Endothelial cell of umbilical vein (primary cell): ENCODE measurements at regions not wholly inside any gene's neighbourhood (a gene's known extent, or its start where the extent isn't known, plus 50 kb on each side); places are given as distances from the start of the nearest gene placed in this dataset.

Experiments
- BruUV-seq: library from RNA; stranded (reverse); fragments of 400-500 nt; replicated peaks from 2 replicates; lab custom pipeline; 2021; lab: Mats Ljungman, UMichigan
- CTCF ChIA-PET: fragments of 300-600, 350-600 bp; sonication (Branson Sonifier 250); formaldehyde crosslinking; loops from one replicate; lab custom pipeline; 2021; ENCODE audit warnings: antibody characterized with exemption, inconsistent platforms; lab: Charles Lee
- POLR2A ChIA-PET: fragments of 300-600, 350-600 bp; sonication (Branson Sonifier 250); formaldehyde crosslinking; loops from one replicate; lab custom pipeline; 2021; ENCODE audit warnings: antibody characterized with exemption, inconsistent platforms; lab: Charles Lee
- DNase-seq: peaks from one replicate; pipeline ENCODE4 v3.0.0-alpha.2; 2011; ENCODE audit warnings: low read depth, low spot score
- FAIRE-seq: peaks from 2 replicates; lab custom pipeline; 2011; peaks lifted over from hg19 to GRCh38; lab: Jason Lieb, UNC
- H2AFZ ChIP-seq: 2 replicates; pipeline ENCODE4 v1.6.0; 2012; ENCODE audit warnings: low read depth, low read length, control low read depth, inconsistent platforms
- H3K27ac ChIP-seq: 2 replicates; pipeline ENCODE4 v1.5.1; 2011; ENCODE audit warnings: low read depth, mild to moderate bottlenecking, control low read depth, low read length, moderate library complexity; ENCODE audit not compliant: insufficient read depth
- H3K27me3 ChIP-seq, 2 experiments: 2 replicates each; pipeline versions ENCODE4 v1.6.0 to v1.6.1; 2011; ENCODE audit warnings: low read length in 2 of 2, mixed read lengths in 1 of 2; ENCODE audit not compliant: control insufficient read depth in 2 of 2, insufficient read depth in 2 of 2
- H3K36me3 ChIP-seq, 2 experiments: 2 replicates in 1 of 2; 3 replicates in 1 of 2; pipeline ENCODE4 v1.5.1; 2011; ENCODE audit warnings: low read length in 2 of 2, mild to moderate bottlenecking in 1 of 2, moderate library complexity in 1 of 2; ENCODE audit not compliant: control insufficient read depth in 2 of 2, insufficient read depth in 2 of 2; ENCODE audit errors: extremely low read depth in 1 of 2
- H3K4me1 ChIP-seq: 3 replicates; pipeline ENCODE4 v1.5.1; 2011; ENCODE audit warnings: mild to moderate bottlenecking, low read length; ENCODE audit not compliant: control insufficient read depth, insufficient read depth; ENCODE audit errors: extremely low read depth
- H3K4me2 ChIP-seq: 2 replicates; pipeline ENCODE4 v1.6.1; 2011; ENCODE audit warnings: low read length, control low read depth, mixed read lengths; ENCODE audit not compliant: insufficient read depth
- H3K4me3 ChIP-seq, 3 experiments: fragments of 200-600 bp in 1 of 3; sonication (generic), shearing (Covaris generic) in 1 of 3; replicated peaks in 1 of 3; 2 replicates each; pipeline ENCODE4 v1.5.1; 2011 to 2016; ENCODE audit warnings: control low read depth in 3 of 3, low read length in 3 of 3, mild to moderate bottlenecking in 2 of 3, inconsistent platforms in 1 of 3, low read depth in 1 of 3, moderate library complexity in 1 of 3; ENCODE audit not compliant: insufficient read depth in 1 of 3
- H3K79me2 ChIP-seq: 2 replicates; pipeline ENCODE4 v1.6.0; 2012; ENCODE audit warnings: low read length, inconsistent platforms; ENCODE audit not compliant: control insufficient read depth, insufficient read depth
- H3K9ac ChIP-seq: replicated peaks from 2 replicates; pipeline ENCODE3; 2011; ENCODE audit warnings: low read length, control low read depth; ENCODE audit not compliant: insufficient read depth; ENCODE audit errors: extremely low read depth
- H3K9me1 ChIP-seq: replicated peaks from 3 replicates; pipeline ENCODE4 v1.6.0; 2011; ENCODE audit warnings: mild to moderate bottlenecking, low read length; ENCODE audit not compliant: control insufficient read depth, insufficient read depth; ENCODE audit errors: extremely low read depth
- H3K9me3 ChIP-seq: replicated peaks from 2 replicates; pipeline ENCODE4 v1.5.1; 2012; ENCODE audit warnings: low read length, inconsistent platforms; ENCODE audit not compliant: control insufficient read depth, insufficient read depth
- H4K20me1 ChIP-seq: replicated peaks from 2 replicates; pipeline ENCODE3; 2011; ENCODE audit warnings: mild to moderate bottlenecking, low read length; ENCODE audit not compliant: control insufficient read depth, insufficient read depth; ENCODE audit errors: extremely low read depth
- EZH2 ChIP-seq: IDR thresholded peaks from 2 replicates; pipeline ENCODE4 v1.6.1; 2012; ENCODE audit warnings: borderline replicate concordance, low read depth, mild to moderate bottlenecking, moderate library complexity, low read length, inconsistent platforms; ENCODE audit not compliant: severe bottlenecking
- FOS ChIP-seq: IDR thresholded peaks from 2 replicates; pipeline ENCODE4 v1.6.1; 2011; ENCODE audit warnings: mild to moderate bottlenecking, low read length, moderate library complexity, borderline replicate concordance; ENCODE audit not compliant: insufficient read depth
- GATA2 ChIP-seq: IDR thresholded peaks from 2 replicates; pipeline ENCODE4 v1.7.0; 2011; ENCODE audit warnings: low read depth, mild to moderate bottlenecking, moderate library complexity, mixed read lengths, low read length; ENCODE audit not compliant: insufficient read length, insufficient read depth
- JUN ChIP-seq: IDR thresholded peaks from 2 replicates; pipeline ENCODE4 v1.6.1; 2011; ENCODE audit warnings: borderline replicate concordance, low read depth; ENCODE audit not compliant: insufficient read length, insufficient read depth
- MYC ChIP-seq: IDR thresholded peaks from one replicate; pipeline ENCODE4 v1.6.1; 2011; ENCODE audit warnings: mild to moderate bottlenecking, low read depth, low read length
- POLR2A ChIP-seq: IDR thresholded peaks from 2 replicates; pipeline ENCODE4 v1.6.1; 2012; ENCODE audit warnings: low read depth, mild to moderate bottlenecking, control low read depth, low read length
- POLR2AphosphoS5 ChIP-seq: IDR thresholded peaks from 2 replicates; pipeline ENCODE4 v1.6.1; 2012; ENCODE audit warnings: low read depth, mild to moderate bottlenecking, control low read depth, low read length, moderate library complexity; ENCODE audit not compliant: insufficient read depth
- dilution Hi-C: fragments of 300-500 bp; cut with MboI; formaldehyde crosslinking; loops from one replicate; pipeline ENCODE4 v1.15.0; 2019; ENCODE audit warnings: low sequenced_read_pairs; ENCODE audit not compliant: extremely low pct_ligation_motif_present
- intact Hi-C: fragments of 100-400 bp; cut with micrococcal nuclease; formaldehyde crosslinking; loops from one replicate; pipeline ENCODE4 v1.10.0; 2022
- TF ChIP-seq, protein P1 (sequence below), 2 donors: IDR thresholded peaks; 1 replicate in 1 of 2; 2 replicates in 1 of 2; pipeline ENCODE4 v1.5.1; 2011; ENCODE audit warnings: low read length in 2 of 2, mild to moderate bottlenecking in 2 of 2, moderate library complexity in 2 of 2, control low read depth in 1 of 2, inconsistent platforms in 1 of 2, low read depth in 1 of 2; ENCODE audit not compliant: insufficient read depth in 1 of 2; ENCODE audit errors: extremely low read depth in 1 of 2
- TF ChIP-seq, protein P2 (sequence below): IDR thresholded peaks from 2 replicates; pipeline ENCODE4 v1.6.1; 2011; ENCODE audit not compliant: insufficient read depth, insufficient read length

DNA sequence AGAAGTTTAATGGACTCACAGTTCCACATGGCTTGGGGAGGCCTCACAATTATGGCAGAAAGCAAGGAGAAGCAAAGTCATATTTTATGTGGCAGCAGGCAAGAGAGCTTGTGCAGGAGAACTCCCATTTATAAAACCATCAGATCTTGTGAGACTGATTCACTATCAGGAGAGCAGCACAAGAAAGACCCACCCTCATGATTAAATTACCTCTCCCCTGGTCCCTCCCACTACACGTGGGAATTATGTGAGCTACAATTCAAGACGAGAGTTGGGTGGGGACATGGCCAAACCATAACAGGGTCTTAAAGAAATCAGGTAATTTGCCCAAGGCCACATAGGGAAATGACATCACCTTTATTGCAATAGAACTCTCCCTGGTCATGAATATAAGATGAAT, 1073.3 kb upstream of the ACVR2A start:
- DNase-seq (no peak), FAIRE-seq (no peak)
- Histone ChIP-seq H3K4me2 (no peak overlapping the region), H3K4me3 (no peak overlapping the region), H3K9me3 (no peaks in the 10 kb centered on the region), H3K79me2 (no peaks in the 10 kb centered on the region), H3K27me3 (no peaks in the 10 kb centered on the region), H3K4me1 (no peaks in the 10 kb centered on the region), H3K36me3 (no peaks in the 10 kb centered on the region), H4K20me1 (no peaks in the 10 kb centered on the region), H3K27ac (no peak overlapping the region), H3K9me1 (no peaks in the 10 kb centered on the region), H3K9ac (no peak overlapping the region), H2AFZ (no peak overlapping the region)
- intact Hi-C loops, result no loop called here
- CTCF ChIA-PET, result no interaction called here
- dilution Hi-C loops, result no loop called here
- BruUV-seq, result no TSS peak
- TF ChIP-seq, protein P1, sequence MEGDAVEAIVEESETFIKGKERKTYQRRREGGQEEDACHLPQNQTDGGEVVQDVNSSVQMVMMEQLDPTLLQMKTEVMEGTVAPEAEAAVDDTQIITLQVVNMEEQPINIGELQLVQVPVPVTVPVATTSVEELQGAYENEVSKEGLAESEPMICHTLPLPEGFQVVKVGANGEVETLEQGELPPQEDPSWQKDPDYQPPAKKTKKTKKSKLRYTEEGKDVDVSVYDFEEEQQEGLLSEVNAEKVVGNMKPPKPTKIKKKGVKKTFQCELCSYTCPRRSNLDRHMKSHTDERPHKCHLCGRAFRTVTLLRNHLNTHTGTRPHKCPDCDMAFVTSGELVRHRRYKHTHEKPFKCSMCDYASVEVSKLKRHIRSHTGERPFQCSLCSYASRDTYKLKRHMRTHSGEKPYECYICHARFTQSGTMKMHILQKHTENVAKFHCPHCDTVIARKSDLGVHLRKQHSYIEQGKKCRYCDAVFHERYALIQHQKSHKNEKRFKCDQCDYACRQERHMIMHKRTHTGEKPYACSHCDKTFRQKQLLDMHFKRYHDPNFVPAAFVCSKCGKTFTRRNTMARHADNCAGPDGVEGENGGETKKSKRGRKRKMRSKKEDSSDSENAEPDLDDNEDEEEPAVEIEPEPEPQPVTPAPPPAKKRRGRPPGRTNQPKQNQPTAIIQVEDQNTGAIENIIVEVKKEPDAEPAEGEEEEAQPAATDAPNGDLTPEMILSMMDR (IDR thresholded peaks at IDR 0.05; ENCODE audit: extremely low read depth in 1 of 2, insufficient read depth in 1 of 2, low read depth in 1 of 2, low read length in 2 of 2), result no peak
- TF ChIP-seq EZH2 (no peak), FOS (no peak), MYC (no peak)
- TF ChIP-seq, protein P2, sequence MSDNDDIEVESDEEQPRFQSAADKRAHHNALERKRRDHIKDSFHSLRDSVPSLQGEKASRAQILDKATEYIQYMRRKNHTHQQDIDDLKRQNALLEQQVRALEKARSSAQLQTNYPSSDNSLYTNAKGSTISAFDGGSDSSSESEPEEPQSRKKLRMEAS, result no peak
- POLR2A ChIA-PET, result no interaction called here

DNA sequence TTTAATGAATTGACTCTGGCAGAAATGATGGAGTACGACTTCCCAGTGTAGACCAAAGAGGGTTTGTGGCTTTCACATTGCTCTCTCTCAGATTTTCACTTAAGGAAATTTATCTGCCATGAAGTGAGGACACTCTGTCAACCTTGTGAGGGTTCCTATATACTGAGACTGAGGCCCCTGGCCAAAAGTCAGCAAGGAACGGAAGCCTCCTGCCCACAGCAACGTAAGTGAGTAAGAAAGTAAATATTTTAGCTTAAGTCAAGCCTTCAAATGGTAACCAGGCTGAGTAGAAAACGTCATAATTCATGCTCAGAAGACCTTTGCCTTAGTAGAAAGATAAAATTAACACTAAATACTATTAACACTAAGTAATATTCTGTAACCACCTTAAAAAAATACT, 1080.5 kb upstream of the ACVR2A start:
- Histone ChIP-seq H3K79me2 (no peaks in the 10 kb centered on the region), H3K9me3 (no peaks in the 10 kb centered on the region), H3K27me3 (no peaks in the 10 kb centered on the region), H4K20me1 (no peaks in the 10 kb centered on the region), H3K9me1 (no peaks in the 10 kb centered on the region), H3K27ac (no peak overlapping the region), H2AFZ (no peak overlapping the region), H3K4me1 (no peaks in the 10 kb centered on the region), H3K4me2 (no peak overlapping the region), H3K4me3 (no peak overlapping the region), H3K9ac (no peak overlapping the region), H3K36me3 (no peaks in the 10 kb centered on the region)
- dilution Hi-C loops, result no loop called here
- no peak for FAIRE-seq
- TF ChIP-seq POLR2A (no peak), GATA2 (no peak), FOS (no peak), EZH2 (no peak), POLR2AphosphoS5 (no peak), MYC (no peak), JUN (no peak)
- TF ChIP-seq, protein P2, result no peak
- TF ChIP-seq, protein P1 (IDR thresholded peaks at IDR 0.05; ENCODE audit: extremely low read depth in 1 of 2, insufficient read depth in 1 of 2, low read depth in 1 of 2, low read length in 2 of 2), result no peak
- ChIA-PET CTCF (interaction anchor here (1.0 to 1.5 kb wide), 2 partner anchors 24 to 1147 kb away, joined by 3 to 4 read pairs; no protein-coding TSS in a partner anchor), POLR2A (no interaction called here)
- no peak for DNase-seq
- intact Hi-C loops, result no loop called here
- BruUV-seq, result no TSS peak
